ENCODE measurements at regions not wholly inside any gene's neighbourhood (a gene's known extent, or its start where the extent isn't known, plus 50 kb on each side); places are given as distances from the start of the nearest gene placed in this dataset.

DNA sequence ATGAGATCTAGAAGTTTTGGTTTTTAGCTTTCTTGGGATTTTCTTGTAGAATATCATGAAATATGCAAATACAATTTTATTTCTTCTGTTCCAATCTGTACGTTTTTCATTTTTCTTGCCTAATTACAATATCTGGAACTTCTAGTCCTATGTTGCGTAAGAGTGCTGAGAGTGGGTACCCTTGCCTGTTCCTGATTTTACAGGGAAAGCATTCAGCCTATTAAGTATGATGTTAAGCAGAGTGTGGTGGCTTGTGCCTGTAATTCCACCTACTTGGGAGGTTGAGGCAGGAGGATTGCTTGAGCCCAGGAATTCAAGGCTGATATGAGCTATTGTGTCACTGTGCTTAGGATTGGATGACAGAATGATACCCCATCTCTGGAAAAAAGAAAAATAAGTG, 210.2 kb upstream of the ITGA1 start:
- Mint-ChIP-seq H3K4me3 (no peak overlapping the region), H3K9me3 (no peaks in the 10 kb centered on the region), H3K4me1 (ENCODE audit: low read depth) (no peaks in the 10 kb centered on the region), H3K36me3 (ENCODE audit: low read depth) (no peaks in the 10 kb centered on the region), H3K27me3 (ENCODE audit: low read depth) (no peaks in the 10 kb centered on the region), H3K27ac (no peak overlapping the region)

DNA sequence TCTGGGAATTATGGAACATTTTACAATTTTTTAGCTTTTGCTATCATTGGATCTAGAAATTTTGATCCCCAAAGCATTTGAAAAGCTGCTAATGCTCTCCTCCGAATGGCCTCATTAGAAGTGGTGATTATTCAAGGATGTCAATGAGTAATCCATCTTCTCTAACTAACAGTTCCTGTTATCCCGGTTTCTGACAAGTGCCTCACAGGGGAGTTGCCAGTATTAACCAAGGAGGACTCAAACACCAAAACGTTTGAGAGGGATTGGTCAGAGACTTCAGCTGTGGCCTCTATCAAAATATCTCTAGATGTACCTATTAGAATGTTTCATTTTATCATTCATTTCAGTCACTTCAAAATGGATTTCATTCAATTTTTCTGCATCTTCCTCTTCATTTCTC, 208.3 kb upstream of the ITGA1 start:
- Mint-ChIP-seq H3K9me3 (no peaks in the 10 kb centered on the region), H3K27ac (no peak overlapping the region), H3K4me1 (ENCODE audit: low read depth) (no peaks in the 10 kb centered on the region), H3K36me3 (ENCODE audit: low read depth) (no peaks in the 10 kb centered on the region), H3K4me3 (no peak overlapping the region), H3K27me3 (ENCODE audit: low read depth) (no peaks in the 10 kb centered on the region)

DNA sequence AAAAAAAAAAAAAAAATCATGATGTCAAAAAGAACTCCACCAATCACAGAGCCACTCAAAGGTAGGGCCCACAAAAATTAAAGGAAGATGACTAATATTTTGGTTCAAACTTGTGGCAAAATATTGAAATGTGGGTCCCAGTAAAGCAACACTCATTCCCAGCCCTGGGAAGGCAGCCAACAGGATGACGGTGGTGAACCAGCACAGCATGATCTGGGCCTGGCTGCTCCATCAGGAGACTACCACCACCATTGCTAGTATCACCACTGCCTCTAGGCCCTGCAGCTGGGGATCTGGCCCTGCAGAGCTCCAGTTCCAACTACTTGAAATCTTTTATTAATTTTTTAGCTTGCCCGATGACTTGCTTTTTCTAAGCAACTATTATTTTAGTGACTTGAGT, 206.8 kb upstream of the ITGA1 start:
- no peak overlapping the region for H3K27ac Mint-ChIP-seq

DNA sequence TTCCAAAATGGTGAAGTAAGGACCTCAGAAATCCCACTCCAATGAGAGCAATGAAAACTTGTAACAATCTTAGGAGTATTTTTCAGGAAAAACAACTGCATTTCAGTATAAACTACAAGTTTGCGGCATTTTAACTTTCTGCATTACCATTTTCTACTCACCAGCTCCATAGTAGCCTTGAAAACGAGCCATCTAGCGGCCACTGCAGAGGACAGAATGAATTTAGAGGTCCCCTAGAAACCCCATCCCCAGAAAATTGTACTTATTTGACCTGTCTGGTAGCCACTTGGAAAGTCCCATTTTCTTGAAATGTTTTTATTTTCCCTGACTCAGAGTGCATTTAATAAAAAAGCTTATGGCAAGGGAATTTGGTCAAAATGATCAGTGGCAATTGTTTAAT, 205.4 kb upstream of the ITGA1 start:
- Mint-ChIP-seq H3K27me3 (ENCODE audit: low read depth) (no peaks in the 10 kb centered on the region), H3K4me3 (no peak overlapping the region), H3K4me1 (ENCODE audit: low read depth) (no peaks in the 10 kb centered on the region), H3K9me3 (no peaks in the 10 kb centered on the region), H3K36me3 (ENCODE audit: low read depth) (no peaks in the 10 kb centered on the region), H3K27ac (no peak overlapping the region)

More for the DNA sequence above, 206.8 kb upstream of the ITGA1 start:
- Mint-ChIP-seq H3K27me3 (ENCODE audit: low read depth) (no peaks in the 10 kb centered on the region), H3K4me1 (ENCODE audit: low read depth) (no peaks in the 10 kb centered on the region), H3K9me3 (no peaks in the 10 kb centered on the region), H3K36me3 (ENCODE audit: low read depth) (no peaks in the 10 kb centered on the region), H3K4me3 (no peak overlapping the region)

DNA sequence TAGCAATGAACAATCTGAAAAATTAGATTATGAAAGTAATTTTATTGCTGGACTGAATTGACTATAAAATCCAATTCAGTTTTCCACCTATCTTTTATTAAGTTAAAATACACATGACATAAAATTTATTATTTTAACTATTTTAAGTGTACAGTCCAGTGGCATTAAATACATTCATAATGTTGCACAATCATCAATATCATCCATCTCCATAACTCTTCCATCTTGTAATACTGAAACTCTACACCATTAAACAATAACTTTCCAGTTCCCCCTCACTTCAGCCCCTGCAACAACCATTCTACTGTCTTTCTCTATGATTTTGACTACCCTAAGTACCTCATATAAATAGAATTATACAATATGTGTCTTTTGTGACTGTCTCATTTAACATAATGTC, 200.6 kb upstream of the ITGA1 start:
- no peaks in the 10 kb centered on the region for H3K27me3 Mint-ChIP-seq (ENCODE audit: low read depth)
- H3K9me3 Mint-ChIP-seq = no peaks in the 10 kb centered on the region
- H3K36me3 Mint-ChIP-seq (ENCODE audit: low read depth) = no peaks in the 10 kb centered on the region
- H3K4me3 Mint-ChIP-seq = no peak overlapping the region
- H3K27ac Mint-ChIP-seq = no peak overlapping the region
- H3K4me1 Mint-ChIP-seq (ENCODE audit: low read depth) = no peaks in the 10 kb centered on the region

DNA sequence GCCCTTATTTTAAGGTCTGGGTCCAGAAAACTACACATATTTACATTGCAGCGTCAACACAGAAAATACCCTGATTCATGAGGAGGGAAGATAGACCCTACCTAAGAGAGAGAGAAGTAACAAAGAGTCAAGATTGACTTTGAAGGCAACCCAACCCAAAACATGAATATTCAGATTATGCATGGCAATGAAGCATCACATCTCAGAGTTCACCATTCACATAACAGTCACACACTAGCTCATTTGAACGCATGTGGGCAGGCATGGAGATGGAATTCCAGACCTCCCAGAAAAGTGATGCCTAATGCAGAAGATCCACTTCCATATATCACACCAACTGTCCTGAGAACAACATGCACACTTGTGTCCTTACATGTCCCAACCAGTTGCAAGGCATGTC, 190.1 kb upstream of the ITGA1 start:
- Mint-ChIP-seq H3K4me1 (ENCODE audit: low read depth) (no peaks in the 10 kb centered on the region), H3K9me3 (no peaks in the 10 kb centered on the region), H3K36me3 (ENCODE audit: low read depth) (no peaks in the 10 kb centered on the region), H3K27me3 (ENCODE audit: low read depth) (peaks cover 4% of the 10 kb centered on the region), H3K4me3 (no peak overlapping the region), H3K27ac (no peak overlapping the region)

DNA sequence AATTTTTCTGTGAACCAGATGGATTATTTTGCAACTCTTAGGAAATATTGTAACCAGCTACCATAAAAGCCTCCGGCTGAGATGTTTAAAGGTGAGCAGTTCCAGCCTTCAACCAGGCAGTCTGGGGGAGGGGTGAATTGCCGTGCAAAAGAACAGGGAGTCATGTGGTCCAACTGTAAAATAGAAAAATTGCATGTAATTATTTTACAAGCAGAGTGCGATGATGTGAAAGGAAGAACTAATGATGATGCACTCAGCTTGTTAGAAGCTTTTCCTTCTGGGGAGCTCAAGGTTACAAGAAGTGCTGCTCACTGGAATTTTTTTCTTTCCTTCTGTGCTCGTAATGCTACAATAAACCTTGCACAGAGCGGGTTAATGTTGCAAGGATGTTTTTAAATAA, 188.7 kb upstream of the ITGA1 start:
- Mint-ChIP-seq H3K9me3 (no peaks in the 10 kb centered on the region), H3K27me3 (ENCODE audit: low read depth) (peaks cover 10% of the 10 kb centered on the region), H3K4me3 (no peak overlapping the region)

DNA sequence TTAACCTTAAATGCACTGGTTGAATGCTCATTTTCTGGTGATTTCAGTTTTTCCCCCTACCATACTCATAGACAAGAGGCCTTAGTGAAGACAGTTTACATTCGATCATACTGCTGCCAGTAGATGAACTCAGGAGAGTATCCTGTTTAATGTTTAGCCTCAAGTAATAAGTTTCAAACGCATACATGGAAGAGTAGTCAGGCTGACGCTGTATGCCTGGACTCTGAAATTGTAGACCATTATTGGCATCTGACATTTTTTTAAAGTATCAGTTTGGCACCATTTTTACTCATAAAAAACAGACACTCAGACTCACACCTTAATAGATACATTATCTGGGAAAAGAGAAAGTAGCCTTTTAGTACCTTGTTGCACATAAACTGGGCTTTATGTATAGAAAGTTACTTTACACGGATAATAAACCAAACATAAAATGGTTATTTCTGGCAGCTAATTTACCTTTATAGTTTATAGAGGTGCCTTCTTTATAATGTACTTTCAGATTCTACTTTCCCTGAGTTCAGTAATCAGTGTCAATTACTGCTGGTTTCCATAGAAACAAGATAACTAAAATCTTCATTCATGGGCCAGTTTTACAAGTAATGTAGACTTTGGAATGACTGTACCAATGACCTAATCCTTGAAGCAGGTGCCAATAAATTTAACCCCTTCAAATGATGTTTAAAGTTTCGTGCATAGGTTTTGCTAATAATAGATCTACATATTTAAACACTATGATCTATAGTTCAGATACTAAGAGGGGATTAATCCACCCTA, 183.8 kb upstream of the ITGA1 start:
- peaks cover 7% of the 10 kb centered on the region for H3K27me3 Mint-ChIP-seq (ENCODE audit: low read depth)

More for the DNA sequence above, 188.7 kb upstream of the ITGA1 start:
- Mint-ChIP-seq H3K4me1 (ENCODE audit: low read depth) (no peaks in the 10 kb centered on the region), H3K27ac (no peak overlapping the region), H3K36me3 (ENCODE audit: low read depth) (no peaks in the 10 kb centered on the region)

DNA sequence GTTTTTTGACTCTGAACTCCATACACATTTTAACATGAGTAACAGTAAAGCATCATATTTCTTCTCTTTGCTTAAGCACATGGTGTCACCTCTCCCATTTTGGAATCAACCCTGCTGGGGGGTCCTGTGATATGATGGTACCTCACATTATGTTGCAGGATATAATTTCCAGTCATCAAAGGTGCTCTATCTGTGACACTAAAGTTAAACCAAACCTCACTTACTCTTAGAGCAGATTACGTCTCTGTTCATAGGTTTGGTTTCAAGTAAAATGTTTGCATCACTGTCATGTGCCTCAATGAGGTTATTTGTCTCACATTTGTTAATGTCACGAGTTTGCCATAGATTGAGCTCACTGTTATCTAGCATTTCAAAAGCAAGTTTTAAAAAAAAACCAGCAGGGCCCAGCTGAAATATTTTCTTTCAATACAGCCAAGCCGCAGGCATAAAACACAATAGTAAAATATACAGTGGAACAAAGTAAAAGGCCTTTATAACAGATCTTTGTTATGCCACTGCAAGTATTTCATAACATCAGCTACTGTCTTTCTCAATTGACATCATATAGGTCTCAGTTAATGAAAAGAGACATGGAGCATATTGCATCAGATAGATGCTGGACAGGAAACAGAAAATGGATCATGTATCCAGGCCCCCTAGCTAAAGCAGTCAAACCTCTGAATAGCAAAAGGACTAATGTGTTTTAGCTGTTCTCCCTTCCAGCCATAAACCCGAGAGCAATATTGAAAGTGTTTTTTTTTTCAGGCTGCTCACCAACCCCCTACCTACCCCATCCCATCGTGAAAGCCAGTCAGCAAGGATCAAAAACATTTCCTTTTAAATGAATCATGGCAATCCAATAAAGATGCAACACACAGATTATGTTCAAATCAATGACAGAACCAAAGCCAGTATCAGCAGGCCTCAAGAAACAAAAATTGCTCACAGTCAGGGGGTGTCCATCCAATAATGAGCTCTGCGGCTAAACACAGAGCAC, 182.1 kb upstream of the ITGA1 start:
- no peaks in the 10 kb centered on the region for H3K36me3 Mint-ChIP-seq (ENCODE audit: low read depth)
- no peak overlapping the region for H3K4me3 Mint-ChIP-seq
- no peaks in the 10 kb centered on the region for H3K9me3 Mint-ChIP-seq
- peaks cover 5% of the 10 kb centered on the region for H3K27me3 Mint-ChIP-seq (ENCODE audit: low read depth)
- no peaks in the 10 kb centered on the region for H3K4me1 Mint-ChIP-seq (ENCODE audit: low read depth)
- H3K27ac Mint-ChIP-seq = no peak overlapping the region

More for the DNA sequence above, 183.8 kb upstream of the ITGA1 start:
- Mint-ChIP-seq H3K9me3 (no peaks in the 10 kb centered on the region), H3K36me3 (ENCODE audit: low read depth) (no peaks in the 10 kb centered on the region), H3K4me3 (no peak overlapping the region), H3K27ac (no peak overlapping the region), H3K4me1 (ENCODE audit: low read depth) (no peaks in the 10 kb centered on the region)

DNA sequence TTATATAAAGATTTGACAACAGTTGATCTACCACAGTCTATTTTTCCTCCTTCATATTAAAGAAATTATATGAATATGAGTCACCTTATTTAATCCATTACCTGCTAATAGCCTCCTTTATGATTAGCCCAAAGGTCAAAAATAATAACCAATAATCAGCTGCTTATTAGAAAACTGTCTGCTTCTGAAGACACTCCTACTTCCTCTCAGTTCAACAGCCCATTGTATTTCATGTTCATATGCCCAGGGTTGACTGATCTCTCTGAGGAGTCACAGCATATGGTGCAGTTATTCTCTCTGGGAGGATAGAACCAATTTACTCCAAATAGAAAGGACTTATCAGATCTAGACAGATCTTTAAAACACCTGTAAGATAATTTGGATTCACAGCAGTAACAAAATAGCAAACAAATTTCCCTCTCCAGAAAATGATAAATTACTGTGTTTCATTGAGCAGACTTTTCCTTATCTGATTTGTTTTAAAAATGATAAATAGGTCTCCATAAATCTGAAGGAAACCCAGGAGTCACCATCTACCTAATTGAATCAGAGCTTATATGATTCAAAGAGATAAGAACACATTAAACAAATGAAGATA, 180.4 kb upstream of the ITGA1 start:
- no peak overlapping the region for H3K4me3 Mint-ChIP-seq
- H3K4me1 Mint-ChIP-seq (ENCODE audit: low read depth) = no peaks in the 10 kb centered on the region
- no peak overlapping the region for H3K27ac Mint-ChIP-seq
- H3K36me3 Mint-ChIP-seq (ENCODE audit: low read depth) = no peaks in the 10 kb centered on the region
- H3K9me3 Mint-ChIP-seq = no peaks in the 10 kb centered on the region
- peaks cover 5% of the 10 kb centered on the region for H3K27me3 Mint-ChIP-seq (ENCODE audit: low read depth)

DNA sequence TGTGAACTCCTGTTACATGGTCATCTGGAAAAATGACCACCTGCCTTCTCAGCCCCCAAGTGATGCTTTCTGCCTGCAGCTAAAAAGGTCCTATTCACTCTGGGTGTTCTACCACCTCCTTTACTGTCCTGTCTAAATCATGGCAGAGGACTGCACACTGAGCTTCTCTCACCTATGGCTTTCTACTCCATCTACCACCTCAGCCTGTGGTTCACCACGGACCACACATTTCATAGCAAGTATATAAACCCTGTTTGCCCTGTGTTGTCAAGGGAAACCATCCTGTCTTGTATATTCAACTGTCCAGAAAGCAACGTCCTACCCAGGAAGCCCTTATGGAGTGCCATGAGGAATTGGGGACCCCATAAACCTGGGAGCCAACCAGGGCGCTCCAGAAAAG, 167.4 kb upstream of the ITGA1 start:
- no peaks in the 10 kb centered on the region for H3K4me1 Mint-ChIP-seq (ENCODE audit: low read depth)
- H3K36me3 Mint-ChIP-seq (ENCODE audit: low read depth) = no peaks in the 10 kb centered on the region
- no peaks in the 10 kb centered on the region for H3K27me3 Mint-ChIP-seq (ENCODE audit: low read depth)
- no peak overlapping the region for H3K27ac Mint-ChIP-seq
- H3K4me3 Mint-ChIP-seq = no peak overlapping the region
- H3K9me3 Mint-ChIP-seq = no peaks in the 10 kb centered on the region

DNA sequence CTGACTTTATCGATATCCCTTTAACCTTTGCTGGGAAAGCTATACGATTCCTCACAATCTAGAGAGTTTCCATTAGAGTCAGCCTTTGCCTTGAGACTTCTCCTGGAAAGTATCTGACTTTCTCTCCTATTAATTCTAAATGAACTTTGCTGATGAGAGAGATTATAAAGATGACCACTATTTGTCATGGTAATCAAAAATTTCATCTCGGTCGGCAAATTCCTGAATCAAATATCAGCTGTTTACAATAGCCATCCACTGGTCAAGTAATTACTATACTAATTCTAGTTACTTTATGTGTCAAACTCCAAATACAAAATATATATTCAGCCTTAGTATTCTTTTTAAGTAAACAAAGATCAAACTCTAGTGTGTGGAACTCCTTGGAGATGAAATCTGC, 164.4 kb upstream of the ITGA1 start:
- Mint-ChIP-seq H3K4me3 (no peak overlapping the region), H3K36me3 (ENCODE audit: low read depth) (no peaks in the 10 kb centered on the region), H3K4me1 (ENCODE audit: low read depth) (no peaks in the 10 kb centered on the region), H3K27ac (no peak overlapping the region), H3K9me3 (no peaks in the 10 kb centered on the region), H3K27me3 (ENCODE audit: low read depth) (no peaks in the 10 kb centered on the region)

DNA sequence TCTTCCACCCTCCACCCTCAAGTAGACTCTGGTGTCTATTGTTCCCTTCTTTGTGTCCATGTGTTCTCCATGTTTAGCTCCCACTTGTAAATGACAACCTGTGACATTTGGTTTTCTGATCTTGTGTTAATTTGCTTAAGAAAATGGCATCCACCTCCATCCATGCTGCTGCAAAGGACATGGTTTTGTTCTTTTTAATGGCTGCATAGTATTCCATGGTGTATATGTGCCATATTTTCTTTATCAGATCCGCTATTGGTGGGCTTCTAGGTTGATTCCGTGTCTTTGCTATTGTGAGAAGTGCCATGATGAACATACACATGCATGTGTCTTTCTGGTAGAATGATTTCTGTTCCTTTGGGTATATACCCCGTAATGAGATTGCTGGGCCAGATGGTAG, 163.4 kb upstream of the ITGA1 start:
- Mint-ChIP-seq H3K27me3 (ENCODE audit: low read depth) (no peaks in the 10 kb centered on the region), H3K4me1 (ENCODE audit: low read depth) (no peaks in the 10 kb centered on the region), H3K36me3 (ENCODE audit: low read depth) (no peaks in the 10 kb centered on the region), H3K4me3 (no peak overlapping the region), H3K9me3 (no peaks in the 10 kb centered on the region), H3K27ac (no peak overlapping the region)

DNA sequence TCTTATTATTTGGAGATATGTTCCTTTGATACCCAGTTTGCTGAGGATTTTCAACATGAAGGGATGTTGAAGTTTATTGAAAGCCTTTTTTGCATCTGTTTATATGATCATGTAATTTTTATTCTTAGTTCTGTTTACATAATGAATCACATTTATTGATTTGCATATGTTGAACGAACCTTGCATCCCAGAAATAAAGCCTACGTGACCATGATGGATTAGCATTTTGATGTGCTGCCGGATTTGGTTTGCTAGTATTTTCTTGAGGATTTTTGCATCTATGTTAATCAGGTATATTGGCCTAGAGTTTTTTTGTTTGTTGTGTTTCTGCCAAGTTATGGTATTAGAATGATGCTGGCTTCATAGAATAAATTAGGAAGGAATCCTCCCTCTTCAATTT, 161.4 kb upstream of the ITGA1 start:
- H3K4me1 Mint-ChIP-seq (ENCODE audit: low read depth) = no peaks in the 10 kb centered on the region
- no peak overlapping the region for H3K27ac Mint-ChIP-seq
- H3K36me3 Mint-ChIP-seq (ENCODE audit: low read depth) = no peaks in the 10 kb centered on the region
- no peaks in the 10 kb centered on the region for H3K27me3 Mint-ChIP-seq (ENCODE audit: low read depth)
- H3K4me3 Mint-ChIP-seq = no peak overlapping the region
- H3K9me3 Mint-ChIP-seq = no peaks in the 10 kb centered on the region

DNA sequence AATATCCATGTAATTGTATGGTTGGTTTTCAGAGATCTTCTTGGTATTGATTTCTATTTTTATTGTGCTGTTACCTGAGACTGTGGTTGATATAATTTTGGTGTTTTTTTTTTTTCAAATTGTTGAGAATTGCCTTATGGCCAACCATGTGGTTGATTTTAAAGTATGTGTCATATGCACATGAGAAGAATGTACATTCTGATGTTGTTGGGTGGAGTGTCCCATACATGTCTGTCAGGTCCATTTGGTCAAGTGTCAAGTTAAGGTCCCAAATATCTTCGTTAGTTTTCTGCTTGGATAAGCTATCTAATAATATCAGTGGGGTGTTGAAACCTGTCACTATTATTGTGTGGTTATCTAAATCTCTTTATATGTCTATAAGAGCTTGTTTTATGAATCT, 160.0 kb upstream of the ITGA1 start:
- Mint-ChIP-seq H3K4me1 (ENCODE audit: low read depth) (no peaks in the 10 kb centered on the region), H3K9me3 (no peaks in the 10 kb centered on the region), H3K4me3 (no peak overlapping the region), H3K36me3 (ENCODE audit: low read depth) (no peaks in the 10 kb centered on the region), H3K27ac (no peak overlapping the region), H3K27me3 (ENCODE audit: low read depth) (no peaks in the 10 kb centered on the region)
